NB4 (cell line): ENCODE measurements at regions not wholly inside any gene's neighbourhood (a gene's known extent, or its start where the extent isn't known, plus 50 kb on each side); places are given as distances from the start of the nearest gene placed in this dataset.
A peak's percentile ranks its signal among the peaks of the same experiment; 100 is the strongest.

Experiments used
- DNase-seq: peaks from one replicate; pipeline ENCODE4 v3.0.0; 2010; ENCODE audit warnings: low read depth
- H3K4me3 ChIP-seq: one replicate; pipeline ENCODE4 v1.5.1; 2011; ENCODE audit warnings: mild to moderate bottlenecking, low read depth, low read length, moderate library complexity
- MYC ChIP-seq: IDR thresholded peaks from 2 replicates; pipeline ENCODE4 v1.6.1; 2011; ENCODE audit warnings: low read depth, low read length
- POLR2A ChIP-seq: IDR thresholded peaks from 2 replicates; pipeline ENCODE4 v1.6.1; 2011; ENCODE audit warnings: mild to moderate bottlenecking; ENCODE audit not compliant: insufficient read length; ENCODE audit errors: extremely low read depth
- TF ChIP-seq, protein P1 (sequence below): IDR thresholded peaks from 2 replicates; pipeline ENCODE4 v1.6.1; 2011; ENCODE audit warnings: low read depth, low read length
- TF ChIP-seq, protein P2 (sequence below): IDR thresholded peaks from one replicate; pipeline ENCODE4 v1.5.1; 2012; ENCODE audit warnings: low read depth, low read length

DNA sequence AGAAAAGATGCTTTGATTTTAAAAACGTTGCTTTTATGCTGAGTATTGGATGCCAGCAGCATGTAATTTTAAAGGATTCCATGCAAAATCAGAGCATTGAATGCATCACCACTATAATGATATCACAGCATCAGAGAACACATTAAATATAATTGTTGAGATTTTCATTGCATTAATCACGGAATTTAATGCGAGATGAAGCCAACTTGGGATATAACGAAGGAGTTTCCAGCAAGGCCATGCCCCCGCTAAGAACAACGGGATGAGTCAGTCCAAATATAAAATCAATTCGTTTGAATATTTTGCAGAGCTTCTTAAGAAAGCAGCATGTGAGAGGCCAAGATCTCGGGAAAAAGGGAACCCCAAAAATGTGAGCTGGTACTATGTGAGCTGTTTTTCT, 423.4 kb upstream of the CHRM3 start:
- no peak for DNase-seq
- TF ChIP-seq, protein P1, sequence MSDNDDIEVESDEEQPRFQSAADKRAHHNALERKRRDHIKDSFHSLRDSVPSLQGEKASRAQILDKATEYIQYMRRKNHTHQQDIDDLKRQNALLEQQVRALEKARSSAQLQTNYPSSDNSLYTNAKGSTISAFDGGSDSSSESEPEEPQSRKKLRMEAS: no peak
- no peak for TF ChIP-seq POLR2A
- TF ChIP-seq, protein P2, sequence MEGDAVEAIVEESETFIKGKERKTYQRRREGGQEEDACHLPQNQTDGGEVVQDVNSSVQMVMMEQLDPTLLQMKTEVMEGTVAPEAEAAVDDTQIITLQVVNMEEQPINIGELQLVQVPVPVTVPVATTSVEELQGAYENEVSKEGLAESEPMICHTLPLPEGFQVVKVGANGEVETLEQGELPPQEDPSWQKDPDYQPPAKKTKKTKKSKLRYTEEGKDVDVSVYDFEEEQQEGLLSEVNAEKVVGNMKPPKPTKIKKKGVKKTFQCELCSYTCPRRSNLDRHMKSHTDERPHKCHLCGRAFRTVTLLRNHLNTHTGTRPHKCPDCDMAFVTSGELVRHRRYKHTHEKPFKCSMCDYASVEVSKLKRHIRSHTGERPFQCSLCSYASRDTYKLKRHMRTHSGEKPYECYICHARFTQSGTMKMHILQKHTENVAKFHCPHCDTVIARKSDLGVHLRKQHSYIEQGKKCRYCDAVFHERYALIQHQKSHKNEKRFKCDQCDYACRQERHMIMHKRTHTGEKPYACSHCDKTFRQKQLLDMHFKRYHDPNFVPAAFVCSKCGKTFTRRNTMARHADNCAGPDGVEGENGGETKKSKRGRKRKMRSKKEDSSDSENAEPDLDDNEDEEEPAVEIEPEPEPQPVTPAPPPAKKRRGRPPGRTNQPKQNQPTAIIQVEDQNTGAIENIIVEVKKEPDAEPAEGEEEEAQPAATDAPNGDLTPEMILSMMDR: no peak

GRCh38 chr1:238961790-238962189, 424.6 kb upstream of the CHRM3 start:
- DNase-seq: no peak
- H3K4me3 ChIP-seq: no peak overlapping the region
- TF ChIP-seq, protein P1: no peak
- TF ChIP-seq, protein P2: no peak
- TF ChIP-seq MYC (no peak), POLR2A (no peak)

More for the DNA sequence above, 423.4 kb upstream of the CHRM3 start:
- H3K4me3 ChIP-seq: no peak overlapping the region

DNA sequence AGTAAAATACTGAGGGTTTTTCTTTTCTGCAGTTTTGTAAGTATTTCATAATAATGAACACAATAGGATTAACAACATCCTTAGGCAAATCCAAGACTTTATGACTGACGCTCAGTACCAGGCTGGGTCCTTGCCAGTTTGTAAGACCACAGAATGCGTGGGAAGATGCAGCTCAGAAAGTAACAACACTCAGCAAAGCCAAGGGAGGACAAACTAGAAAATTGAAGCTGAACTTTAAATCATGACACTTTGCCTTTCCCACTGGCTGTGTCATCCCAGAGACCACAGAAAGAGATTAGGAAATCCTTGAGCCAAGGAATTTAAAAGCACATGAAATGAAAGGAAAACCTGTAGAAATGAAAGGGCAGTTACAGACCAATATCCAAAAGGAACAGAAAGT, 426.3 kb upstream of the CHRM3 start:
- peak; percentile 4 for DNase-seq
- TF ChIP-seq, protein P2: no peak
- TF ChIP-seq POLR2A (no peak), MYC (no peak)
- TF ChIP-seq, protein P1: no peak

GRCh38 chr1:238955934-238956333, 430.4 kb upstream of the CHRM3 start:
- DNase-seq: no peak
- TF ChIP-seq, protein P1: no peak
- TF ChIP-seq POLR2A (no peak), MYC (no peak)
- TF ChIP-seq, protein P2: no peak
- H3K4me3 ChIP-seq: no peak overlapping the region

More for the DNA sequence above, 426.3 kb upstream of the CHRM3 start:
- H3K4me3 ChIP-seq: no peak overlapping the region

GRCh38 chr1:238954865-238955264, 431.5 kb upstream of the CHRM3 start:
- TF ChIP-seq, protein P2: no peak
- TF ChIP-seq, protein P1: no peak
- TF ChIP-seq MYC (no peak), POLR2A (no peak)
- no peak for DNase-seq
- no peak overlapping the region for H3K4me3 ChIP-seq
